HG02763 (cell line): ENCODE measurements at regions not wholly inside any gene's neighbourhood (a gene's known extent, or its start where the extent isn't known, plus 50 kb on each side); places are given as distances from the start of the nearest gene placed in this dataset.

ENCODE experiments used
- ATAC-seq: cut with Tn5 transposase; IDR thresholded peaks from one replicate; pipeline ENCODE4 v1.9.1; 2021; ENCODE audit warnings: mild to moderate bottlenecking, moderate library complexity; ENCODE audit not compliant: unreplicated experiment

- no peak for ATAC-seq
Observed at GRCh38 chr9:81841333-81841732, 86.9 kb upstream of the SPATA31D4 start.

DNA sequence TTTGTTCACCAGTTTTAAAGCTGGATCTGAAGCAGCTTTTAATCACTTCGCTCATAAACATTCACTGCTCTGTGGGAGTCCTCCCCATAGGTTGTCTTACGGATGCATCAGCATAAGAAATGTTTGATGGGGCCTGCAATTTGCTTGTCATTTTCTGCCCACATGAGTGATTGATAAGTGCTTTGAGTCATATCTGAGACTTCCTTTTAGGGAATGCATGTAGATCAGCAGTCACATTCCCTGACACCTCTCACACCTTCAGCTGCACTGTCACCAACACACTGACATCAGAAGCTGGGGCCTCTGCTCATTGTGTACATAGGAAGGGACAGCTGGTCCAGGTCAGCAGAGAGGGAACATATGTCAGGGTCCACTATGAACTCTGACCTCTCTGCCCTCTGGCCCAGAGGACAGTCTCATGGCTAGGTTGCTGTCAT is 84.1 kb upstream of the SPATA31D4 start:
- no peak for ATAC-seq

GRCh38 chr9:81847181-81847915 is 80.9 kb upstream of the SPATA31D4 start:
- no peak for ATAC-seq

- ATAC-seq, result no peak
Observed at GRCh38 chr9:81848472-81848871, 79.8 kb upstream of the SPATA31D4 start.

DNA sequence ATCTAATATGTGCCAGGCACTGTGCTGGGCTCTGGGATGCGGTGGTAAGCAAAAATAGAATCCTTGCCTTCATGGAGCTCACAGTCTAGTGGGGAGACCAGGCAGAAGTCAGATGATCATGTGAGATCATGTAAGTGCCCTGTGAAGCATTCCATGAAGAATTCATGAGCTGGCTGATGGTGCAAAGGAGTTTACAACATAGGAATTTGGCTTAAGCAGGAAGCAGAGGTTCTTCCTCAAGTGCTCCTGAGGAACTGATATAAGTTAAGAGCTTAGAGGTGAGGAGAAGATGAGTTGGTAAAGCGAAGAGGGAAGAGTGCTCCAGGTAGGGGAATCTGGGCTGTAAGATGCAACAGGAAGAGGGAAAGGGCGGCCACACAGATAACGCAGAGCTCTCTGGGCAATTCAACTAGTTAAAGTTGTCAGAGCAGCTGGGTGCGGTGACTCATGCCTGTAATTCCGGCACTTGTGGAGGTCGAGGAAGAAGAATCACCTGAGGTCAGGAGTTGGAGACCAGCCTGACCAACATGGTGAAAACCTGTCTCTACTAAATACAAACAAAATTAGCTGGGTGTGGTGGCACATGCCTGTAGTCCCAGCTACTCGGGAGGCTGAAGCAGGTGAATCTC is 78.5 kb upstream of the SPATA31D4 start:
- ATAC-seq, result no peak

- no peak for ATAC-seq
Observed at GRCh38 chr9:81850724-81851123, 77.5 kb upstream of the SPATA31D4 start.

DNA sequence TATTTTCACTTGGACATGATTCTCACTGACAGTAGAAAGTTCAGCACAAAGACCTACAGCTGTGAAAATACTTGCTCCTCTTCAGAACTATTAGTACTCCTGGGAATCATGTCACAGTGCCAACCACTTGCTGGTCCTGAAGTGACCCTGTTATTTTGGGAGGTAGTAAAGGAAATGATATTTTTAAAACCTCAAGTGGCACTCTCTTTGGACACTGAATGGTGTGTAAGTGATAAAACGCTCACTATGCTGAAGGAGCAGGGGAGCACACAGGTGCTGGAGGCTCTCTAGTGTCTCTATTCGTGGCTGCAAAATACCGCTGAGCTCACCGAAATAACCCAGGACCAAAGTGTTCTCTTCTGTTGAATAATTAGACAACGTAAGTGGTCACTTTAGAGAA is 76.9 kb upstream of the SPATA31D4 start:
- no peak for ATAC-seq

- ATAC-seq, result no peak
Observed at GRCh38 chr9:81852820-81853219, 75.4 kb upstream of the SPATA31D4 start.

GRCh38 chr9:81855538-81855937 is 72.7 kb upstream of the SPATA31D4 start:
- no peak for ATAC-seq

DNA sequence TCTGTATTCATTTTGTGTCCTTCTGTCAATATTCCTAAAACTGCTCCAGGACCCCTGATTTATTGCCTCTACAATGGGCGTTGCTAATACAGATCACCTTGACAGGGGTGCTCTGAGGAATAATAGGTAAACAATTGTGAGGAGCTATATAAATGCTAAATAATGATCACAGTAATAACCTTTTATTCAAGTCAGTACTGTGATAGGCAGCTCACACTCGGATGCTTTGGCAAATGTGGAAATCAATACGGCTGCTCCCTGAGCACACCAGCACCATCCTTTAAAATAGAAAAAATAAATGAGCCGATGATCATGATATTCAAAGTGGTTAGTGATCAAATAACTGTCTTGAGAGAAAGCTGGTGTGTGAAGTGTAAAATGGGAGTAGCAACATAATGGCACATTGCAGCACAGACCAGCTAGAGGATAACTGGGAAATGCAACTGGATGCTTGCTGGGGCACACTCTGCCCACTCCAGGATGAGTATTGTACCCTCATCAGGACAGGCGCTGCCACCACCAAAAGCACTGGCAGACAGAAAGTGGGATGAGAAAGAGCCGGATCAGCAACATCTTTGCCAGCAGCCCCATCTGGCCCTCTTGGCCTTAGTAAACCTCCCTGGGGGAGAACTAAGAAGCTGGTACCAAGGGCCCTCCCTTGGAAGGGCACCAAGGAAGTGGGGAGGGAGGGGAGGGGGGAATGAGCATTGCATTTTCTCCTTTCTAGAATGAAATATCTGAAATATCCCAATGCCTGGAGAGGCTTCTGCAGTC is 69.4 kb upstream of the SPATA31D4 start:
- no peak for ATAC-seq

- no peak for ATAC-seq
Observed at GRCh38 chr9:81860581-81860980, 67.6 kb upstream of the SPATA31D4 start.

GRCh38 chr9:81861644-81862043 is 66.6 kb upstream of the SPATA31D4 start:
- ATAC-seq, result no peak

DNA sequence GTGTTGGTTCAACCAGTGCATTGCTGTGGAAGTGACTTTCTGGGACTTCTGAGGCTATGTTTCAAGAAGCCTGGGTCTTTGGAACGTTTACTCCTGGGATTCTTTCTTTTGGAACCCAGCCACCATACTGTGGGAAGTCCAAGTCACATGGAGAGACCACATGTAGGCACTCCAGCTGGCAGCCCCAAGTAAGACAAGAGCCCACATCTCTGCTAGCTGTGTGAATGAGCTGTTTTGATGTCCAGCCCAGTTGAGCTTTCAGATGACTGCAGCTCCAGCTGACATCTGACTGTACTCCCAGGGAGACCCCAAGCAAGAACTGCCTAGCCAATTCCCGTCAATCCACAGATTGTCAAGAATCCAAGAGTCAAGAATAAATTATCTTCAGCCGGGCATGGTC is 60.1 kb upstream of the SPATA31D4 start:
- ATAC-seq, result no peak

GRCh38 chr9:81871695-81872094 is 56.5 kb upstream of the SPATA31D4 start:
- no peak for ATAC-seq

- no peak for ATAC-seq
Observed at GRCh38 chr9:81874250-81874649, 54.0 kb upstream of the SPATA31D4 start.

DNA sequence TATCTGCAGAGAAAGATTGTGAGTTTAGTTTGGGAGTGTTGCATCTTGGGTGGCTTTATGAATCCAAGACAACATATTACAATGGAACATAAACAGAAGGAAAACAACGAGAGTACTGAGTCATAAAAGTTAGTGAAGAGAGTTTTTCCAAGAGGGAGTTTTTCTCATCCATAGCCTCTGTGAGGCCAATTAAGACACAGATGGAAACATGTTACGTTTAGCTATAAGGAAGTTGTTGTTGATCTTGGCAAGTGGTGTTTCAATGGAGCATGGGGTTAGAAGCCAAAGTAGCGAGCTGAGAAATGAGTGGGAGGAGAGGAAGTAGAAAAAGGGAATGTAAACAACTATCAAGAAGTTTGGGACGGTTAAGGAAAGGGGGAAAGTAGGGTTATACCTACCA is 53.3 kb upstream of the SPATA31D4 start:
- no peak for ATAC-seq

GRCh38 chr9:81877047-81877446 is 51.2 kb upstream of the SPATA31D4 start:
- no peak for ATAC-seq
